RWPE2 (cell line): ENCODE measurements at regions not wholly inside any gene's neighbourhood (a gene's known extent, or its start where the extent isn't known, plus 50 kb on each side); places are given as distances from the start of the nearest gene placed in this dataset.

Source experiments
- ATAC-seq: fragments of 200-7000 bp; cut with Tn5 transposase; 3 replicates; pipeline ENCODE4 v1.9.1; 2021; ENCODE audit warnings: low read depth
- DNase-seq: peaks from one replicate; pipeline ENCODE4 v3.0.0-alpha.2; 2020; ENCODE audit warnings: low spot score
- H3K27ac ChIP-seq: fragments of 450-650 bp; 2 replicates; pipeline ENCODE4 v1.5.1; 2017; ENCODE audit warnings: mild to moderate bottlenecking; ENCODE audit not compliant: poor library complexity, severe bottlenecking
- H3K27me3 ChIP-seq: fragments of 250-450 bp; sonication (Bioruptor Pico); 2 replicates; pipeline ENCODE4 v1.5.1; 2021; ENCODE audit warnings: mild to moderate bottlenecking, moderate library complexity; ENCODE audit not compliant: insufficient read depth, poor library complexity, severe bottlenecking
- H3K36me3 ChIP-seq: fragments of 250-450 bp; sonication (Bioruptor Pico); 2 replicates; pipeline ENCODE4 v1.5.1; 2020; ENCODE audit warnings: low read depth, mild to moderate bottlenecking, moderate library complexity
- H3K4me1 ChIP-seq: fragments of 250-450 bp; sonication (Bioruptor Pico); 2 replicates; pipeline ENCODE4 v1.5.1; 2021; ENCODE audit warnings: mild to moderate bottlenecking, moderate library complexity; ENCODE audit not compliant: insufficient read depth, poor library complexity, severe bottlenecking
- H3K4me3 ChIP-seq: fragments of 250-450 bp; sonication (Bioruptor Pico); 2 replicates; pipeline ENCODE4 v1.5.1; 2021; ENCODE audit warnings: mild to moderate bottlenecking, moderate library complexity; ENCODE audit not compliant: severe bottlenecking
- H3K9me3 ChIP-seq: fragments of 250-450 bp; sonication (Bioruptor Pico); 2 replicates; pipeline ENCODE4 v1.5.1; 2021; ENCODE audit warnings: mild to moderate bottlenecking, moderate library complexity; ENCODE audit not compliant: severe bottlenecking
- TF ChIP-seq, protein P1 (sequence below): fragments of 450-650 bp; IDR thresholded peaks from one replicate; pipeline ENCODE4 v1.5.1; 2017; ENCODE audit warnings: mild to moderate bottlenecking, moderate library complexity; ENCODE audit not compliant: poor library complexity, severe bottlenecking

DNA sequence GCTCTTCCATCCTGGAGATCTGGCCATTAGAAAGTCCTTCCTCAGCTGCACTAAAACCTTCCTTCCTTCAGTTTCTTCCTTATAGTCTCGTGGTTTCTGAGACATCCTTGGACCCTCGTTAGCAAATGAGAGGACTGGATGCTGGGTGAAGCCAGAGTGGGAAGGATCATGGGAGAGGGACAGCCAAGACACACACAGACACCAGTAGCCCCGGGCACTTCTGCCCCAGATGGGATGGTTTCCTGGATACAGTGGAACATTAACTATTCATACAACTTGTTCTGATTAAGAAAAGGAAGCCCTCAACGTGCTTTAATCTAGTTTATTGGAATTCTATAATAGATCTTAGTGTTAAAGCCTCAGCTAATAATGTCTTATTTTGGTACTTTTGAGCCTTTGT lies 125.5 kb downstream of the SEC61B start:
- Histone ChIP-seq H3K9me3 (no peaks in the 10 kb centered on the region), H3K27ac (no peak overlapping the region), H3K4me3 (no peak overlapping the region), H3K4me1 (peaks cover 7% of the 10 kb centered on the region), H3K27me3 (no peaks in the 10 kb centered on the region), H3K36me3 (no peaks in the 10 kb centered on the region)
- ATAC-seq: no peak
- no peak for DNase-seq
- TF ChIP-seq, protein P1, sequence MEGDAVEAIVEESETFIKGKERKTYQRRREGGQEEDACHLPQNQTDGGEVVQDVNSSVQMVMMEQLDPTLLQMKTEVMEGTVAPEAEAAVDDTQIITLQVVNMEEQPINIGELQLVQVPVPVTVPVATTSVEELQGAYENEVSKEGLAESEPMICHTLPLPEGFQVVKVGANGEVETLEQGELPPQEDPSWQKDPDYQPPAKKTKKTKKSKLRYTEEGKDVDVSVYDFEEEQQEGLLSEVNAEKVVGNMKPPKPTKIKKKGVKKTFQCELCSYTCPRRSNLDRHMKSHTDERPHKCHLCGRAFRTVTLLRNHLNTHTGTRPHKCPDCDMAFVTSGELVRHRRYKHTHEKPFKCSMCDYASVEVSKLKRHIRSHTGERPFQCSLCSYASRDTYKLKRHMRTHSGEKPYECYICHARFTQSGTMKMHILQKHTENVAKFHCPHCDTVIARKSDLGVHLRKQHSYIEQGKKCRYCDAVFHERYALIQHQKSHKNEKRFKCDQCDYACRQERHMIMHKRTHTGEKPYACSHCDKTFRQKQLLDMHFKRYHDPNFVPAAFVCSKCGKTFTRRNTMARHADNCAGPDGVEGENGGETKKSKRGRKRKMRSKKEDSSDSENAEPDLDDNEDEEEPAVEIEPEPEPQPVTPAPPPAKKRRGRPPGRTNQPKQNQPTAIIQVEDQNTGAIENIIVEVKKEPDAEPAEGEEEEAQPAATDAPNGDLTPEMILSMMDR: no peak

DNA sequence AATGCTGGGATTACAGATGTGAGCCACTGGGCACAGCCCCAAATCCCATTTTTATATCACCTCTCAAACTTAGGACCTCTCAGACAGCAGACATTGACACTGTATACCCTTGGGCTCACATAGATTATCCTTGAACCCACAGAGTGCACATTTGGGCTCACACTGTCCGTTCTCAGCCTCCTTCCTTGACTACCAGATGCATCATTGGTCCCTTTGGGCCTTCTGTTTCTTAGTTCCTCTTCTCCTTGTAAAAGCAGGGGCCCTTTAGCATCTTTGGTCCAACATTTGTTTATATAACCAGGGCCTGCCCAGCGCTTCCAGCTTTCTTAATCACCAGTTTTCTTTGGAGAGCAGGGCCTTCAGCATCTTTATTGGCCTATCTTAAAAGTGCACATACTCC lies 126.2 kb downstream of the SEC61B start:
- Histone ChIP-seq H3K9me3 (no peaks in the 10 kb centered on the region), H3K27me3 (no peaks in the 10 kb centered on the region), H3K4me1 (peaks cover 7% of the 10 kb centered on the region), H3K36me3 (no peaks in the 10 kb centered on the region), H3K27ac (no peak overlapping the region), H3K4me3 (no peak overlapping the region)
- no peak for ATAC-seq
- no peak for DNase-seq
- TF ChIP-seq, protein P1: no peak

DNA sequence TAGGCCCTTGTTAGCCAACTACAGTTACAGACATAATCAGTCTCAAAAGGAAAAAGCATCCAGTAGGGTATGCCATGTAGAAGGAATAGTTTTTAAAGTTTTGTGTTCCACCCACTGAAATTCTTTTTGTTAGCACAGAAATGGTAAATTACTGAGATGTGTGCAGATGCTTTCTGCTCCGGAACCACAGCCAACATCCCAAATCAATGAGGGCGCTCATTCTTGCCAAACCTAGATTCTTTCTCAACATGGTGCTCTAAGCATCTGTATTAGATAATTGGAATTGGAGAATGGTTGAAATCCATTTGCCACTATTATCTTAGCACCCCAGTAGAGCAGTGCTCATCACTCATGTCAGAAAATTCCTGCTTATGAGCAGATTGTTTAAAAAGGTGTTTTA lies 127.8 kb downstream of the SEC61B start:
- H3K4me1 ChIP-seq: peaks cover 7% of the 10 kb centered on the region
- no peak overlapping the region for H3K27ac ChIP-seq
- DNase-seq: no peak
- no peak overlapping the region for H3K4me3 ChIP-seq
- ATAC-seq: no peak
- H3K27me3 ChIP-seq: no peaks in the 10 kb centered on the region
- H3K36me3 ChIP-seq: no peaks in the 10 kb centered on the region
- no peaks in the 10 kb centered on the region for H3K9me3 ChIP-seq
- TF ChIP-seq, protein P1: no peak

DNA sequence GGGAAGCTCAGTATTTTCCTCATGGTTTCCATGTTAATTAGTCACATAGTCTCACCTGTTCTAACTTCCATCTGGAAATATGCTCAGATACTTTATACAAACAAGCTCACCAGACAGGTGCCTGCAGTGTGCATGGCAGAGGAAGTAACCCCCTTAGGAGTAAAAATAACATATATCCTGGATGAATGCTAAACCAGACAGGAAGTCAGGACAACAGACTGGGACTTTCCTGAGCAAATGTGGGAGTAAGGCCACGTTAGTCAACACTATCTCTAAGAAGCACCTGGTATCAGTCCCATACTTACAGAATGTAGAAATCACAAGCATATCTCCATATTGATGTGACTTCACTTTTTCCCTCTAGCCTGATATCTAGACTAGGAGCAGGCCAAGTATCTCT lies 128.4 kb downstream of the SEC61B start:
- H3K4me1 ChIP-seq: peaks cover 3% of the 10 kb centered on the region
- H3K36me3 ChIP-seq: no peaks in the 10 kb centered on the region
- no peaks in the 10 kb centered on the region for H3K9me3 ChIP-seq
- H3K27ac ChIP-seq: no peak overlapping the region
- ATAC-seq (no peak), DNase-seq (no peak)
- H3K4me3 ChIP-seq: no peak overlapping the region
- no peaks in the 10 kb centered on the region for H3K27me3 ChIP-seq
- TF ChIP-seq, protein P1: no peak

DNA sequence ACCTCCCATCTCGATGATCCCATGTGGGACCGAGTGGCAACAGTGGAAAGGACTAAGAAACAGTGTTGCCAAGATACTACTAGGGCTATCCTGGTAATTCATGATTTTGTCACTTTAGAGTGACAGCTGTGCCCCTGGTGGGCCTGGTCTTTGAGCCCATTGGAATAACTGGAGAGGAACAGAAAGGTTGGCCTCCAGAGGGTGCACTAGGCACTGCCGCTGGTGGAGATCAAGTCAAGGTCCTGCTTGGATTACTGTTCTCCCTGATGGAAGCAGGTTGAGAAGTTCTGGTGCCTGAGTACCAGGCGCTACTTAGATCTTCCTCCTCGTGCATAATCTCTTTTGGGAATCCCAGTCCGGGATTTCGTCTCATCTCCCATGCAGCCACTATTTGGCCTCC lies 129.6 kb downstream of the SEC61B start:
- no peaks in the 10 kb centered on the region for H3K9me3 ChIP-seq
- no peaks in the 10 kb centered on the region for H3K27me3 ChIP-seq
- no peak for DNase-seq
- TF ChIP-seq, protein P1: no peak
- no peak overlapping the region for H3K27ac ChIP-seq
- no peak for ATAC-seq
- no peak overlapping the region for H3K4me3 ChIP-seq
- H3K4me1 ChIP-seq: no peaks in the 10 kb centered on the region
- no peaks in the 10 kb centered on the region for H3K36me3 ChIP-seq
